T-cell (primary cell): ENCODE measurements at regions not wholly inside any gene's neighbourhood (a gene's known extent, or its start where the extent isn't known, plus 50 kb on each side); places are given as distances from the start of the nearest gene placed in this dataset.

Experiments used
- ATAC-seq, 4 experiments: fragments of 200-7000 bp in 3 of 4; fragments of 150-1000 bp in 1 of 4; cut with Tn5 transposase; replicated peaks in 1 of 4; 1 replicate in 3 of 4; 2 replicates in 1 of 4; pipeline ENCODE4 v1.10.0; 2021; ENCODE audit warnings: moderate library complexity in 3 of 4, mild to moderate bottlenecking in 2 of 4, moderate number of reproducible peaks in 1 of 4
- CTCF ChIA-PET, 2 donors: fragments of 300-600 bp; sonication (Branson Sonifier 250); formaldehyde crosslinking; loops; one replicate each; lab custom pipeline; 2022; ENCODE audit warnings: antibody characterized with exemption in 2 of 2; lab: Charles Lee
- POLR2A ChIA-PET, 2 donors: fragments of 300-600 bp; sonication (Branson Sonifier 250); formaldehyde crosslinking; loops; one replicate each; lab custom pipeline; 2022; ENCODE audit warnings: antibody characterized with exemption in 2 of 2; lab: Charles Lee
- DNase-seq, 35 experiments: peaks; one replicate each; pipeline versions ENCODE4 v3.0.0 to v3.0.0-alpha.2; 2013 to 2023
- H3K27ac ChIP-seq: one replicate; pipeline ENCODE4 v1.5.1; 2013; ENCODE audit warnings: low read length
- H3K27me3 ChIP-seq, 2 experiments: replicated peaks in 1 of 2; 1 replicate in 1 of 2; 2 replicates in 1 of 2; pipeline versions ENCODE4 v1.6.1 to v1.7.0; 2013; ENCODE audit warnings: low read length in 1 of 2, mixed read lengths in 1 of 2; ENCODE audit not compliant: control insufficient read depth in 2 of 2, insufficient read depth in 2 of 2; ENCODE audit errors: extremely low read depth in 1 of 2
- H3K36me3 ChIP-seq, 2 donors: 1 replicate in 1 of 2; 2 replicates in 1 of 2; pipeline versions ENCODE4 v1.6.1 to v1.7.0; 2013; ENCODE audit warnings: low read length in 1 of 2; ENCODE audit not compliant: control insufficient read depth in 2 of 2, insufficient read depth in 1 of 2; ENCODE audit errors: extremely low read depth in 1 of 2
- H3K4me1 ChIP-seq, 2 experiments: 1 replicate in 1 of 2; 2 replicates in 1 of 2; pipeline versions ENCODE4 v1.6.1 to v1.7.0; 2013; ENCODE audit warnings: low read length in 2 of 2, mixed read lengths in 1 of 2; ENCODE audit not compliant: insufficient read depth in 2 of 2, control insufficient read depth in 1 of 2; ENCODE audit errors: extremely low read depth in 1 of 2
- H3K4me3 ChIP-seq, 2 donors: 1 replicate in 1 of 2; 2 replicates in 1 of 2; pipeline versions ENCODE4 v1.5.1 to v1.7.0; 2013; ENCODE audit warnings: mild to moderate bottlenecking in 2 of 2, low read length in 1 of 2, moderate library complexity in 1 of 2; ENCODE audit not compliant: control insufficient read depth in 1 of 2; ENCODE audit errors: extremely low read depth in 1 of 2
- H3K9me3 ChIP-seq: 2 replicates; pipeline ENCODE4 v1.7.0; 2013
- H3K27ac Mint-ChIP-seq, 2 donors: one replicate each; pipeline ENCODE4 v1.8.0; 2020 to 2021; ENCODE audit warnings: mild to moderate bottlenecking in 2 of 2, mixed read lengths in 2 of 2
- H3K27me3 Mint-ChIP-seq, 2 donors: one replicate each; pipeline ENCODE4 v1.8.0; 2021 to 2022; ENCODE audit warnings: mixed read lengths in 2 of 2
- H3K36me3 Mint-ChIP-seq: one replicate; pipeline ENCODE4 v1.8.0; 2021; ENCODE audit warnings: mixed read lengths
- H3K4me1 Mint-ChIP-seq, 3 donors: one replicate each; pipeline ENCODE4 v1.8.0; 2020 to 2022; ENCODE audit warnings: mixed read lengths in 3 of 3, mild to moderate bottlenecking in 1 of 3
- H3K4me3 Mint-ChIP-seq, 3 donors: one replicate each; pipeline ENCODE4 v1.8.0; 2020 to 2022; ENCODE audit warnings: mild to moderate bottlenecking in 3 of 3, mixed read lengths in 3 of 3, moderate library complexity in 3 of 3
- H3K9me3 Mint-ChIP-seq, 3 donors: one replicate each; pipeline ENCODE4 v1.8.0; 2020 to 2022; ENCODE audit warnings: mixed read lengths in 3 of 3
- WGBS: methylation state at CpG from one replicate; pipeline ENCODE4 v1.1.5; 2013; ENCODE audit warnings: missing lambda C conversion rate; ENCODE audit not compliant: insufficient coverage; 5-methylcytosine and 5-hydroxymethylcytosine counted together

DNA sequence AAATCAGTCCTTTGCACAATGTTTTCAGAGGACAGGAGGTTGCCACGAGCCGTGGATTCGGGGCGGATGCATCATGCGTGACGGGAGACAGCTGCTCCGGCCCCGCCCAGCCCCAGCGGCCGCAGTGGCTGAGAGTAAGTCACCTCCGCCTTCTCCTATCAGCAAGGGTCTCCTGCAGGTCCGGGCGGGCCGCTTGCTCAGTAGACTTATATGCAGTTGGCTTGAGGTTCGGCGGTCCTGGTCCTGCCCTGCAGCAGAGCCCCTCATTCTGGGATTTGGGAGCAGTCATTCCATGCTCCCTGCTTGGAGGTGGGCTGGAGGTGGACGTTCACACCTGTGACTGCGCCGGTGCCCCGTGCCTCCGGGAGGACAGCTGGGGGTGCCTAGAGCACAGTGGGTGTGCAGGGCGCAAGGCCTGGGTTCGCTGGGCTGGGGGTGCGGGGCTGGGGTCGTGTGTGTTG lies 86.3 kb upstream of the ADRA2C start:
- Histone ChIP-seq H3K9me3 (no peaks in the 10 kb centered on the region), H3K27ac (no peak overlapping the region), H3K36me3 (no peaks in the 10 kb centered on the region), H3K4me1 (no peaks in the 10 kb centered on the region), H3K27me3 (peaks cover 0 to 44% of the 10 kb centered on the region in 2 experiments), H3K4me3 (no peak overlapping the region)
- ChIA-PET CTCF (no interaction called here), POLR2A (no interaction called here)
- H3K27ac Mint-ChIP-seq = no peak overlapping the region
- DNase-seq (no peak), ATAC-seq (no peak)
- H3K4me1 Mint-ChIP-seq = no peaks in the 10 kb centered on the region
- H3K27me3 Mint-ChIP-seq = peaks cover 5 to 18% of the 10 kb centered on the region in 2 donors
- WGBS = 81% methylated on average over 17 of the region's 25 CpGs
- no peaks in the 10 kb centered on the region for H3K36me3 Mint-ChIP-seq
- H3K9me3 Mint-ChIP-seq = no peaks in the 10 kb centered on the region
- H3K4me3 Mint-ChIP-seq = no peak overlapping the region

DNA sequence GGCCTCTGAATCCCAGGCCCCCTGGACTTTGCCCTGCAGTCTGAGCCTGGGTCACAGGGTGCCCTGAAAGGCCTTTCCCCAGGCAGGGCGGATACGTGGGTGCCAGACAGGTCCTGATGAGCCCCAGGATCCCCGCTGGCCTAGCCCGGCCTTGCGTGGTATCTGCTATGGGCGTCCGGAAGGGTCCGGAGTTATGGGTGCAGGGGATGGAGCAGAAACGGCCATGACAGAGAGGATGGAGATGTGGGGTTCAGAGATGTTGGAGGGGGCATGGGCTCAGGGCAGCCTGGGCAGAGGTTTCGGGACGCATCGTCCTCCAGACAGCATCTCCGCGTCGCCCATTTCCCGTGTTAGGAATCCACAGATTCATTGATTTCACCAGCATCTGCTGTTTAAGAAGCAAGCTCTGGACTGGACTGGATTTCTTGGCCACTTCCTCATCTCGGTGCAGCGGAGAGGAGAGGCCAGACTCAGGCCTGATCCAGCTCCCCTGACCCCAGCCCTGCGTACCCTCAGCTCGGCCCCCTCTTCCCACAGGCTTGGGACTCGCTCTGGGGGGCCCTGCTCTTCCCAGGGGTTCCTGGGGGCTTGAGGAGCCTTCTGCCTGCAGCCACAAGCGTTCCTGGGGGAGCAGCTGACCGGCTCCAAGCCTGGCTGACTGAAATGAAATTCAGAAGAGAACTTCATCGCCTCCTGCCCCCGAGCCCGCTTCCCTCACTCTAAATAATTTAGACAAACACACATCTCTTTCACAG lies 86.9 kb upstream of the ADRA2C start:
- ATAC-seq = no peak
- Histone ChIP-seq H3K27ac (no peak overlapping the region), H3K9me3 (no peaks in the 10 kb centered on the region), H3K4me1 (no peaks in the 10 kb centered on the region), H3K27me3 (peaks cover 0 to 42% of the 10 kb centered on the region in 2 experiments), H3K4me3 (no peak overlapping the region), H3K36me3 (no peaks in the 10 kb centered on the region)
- no peaks in the 10 kb centered on the region for H3K36me3 Mint-ChIP-seq
- 83% methylated on average over 24 of the region's 26 CpGs for WGBS
- H3K27ac Mint-ChIP-seq = no peak overlapping the region
- H3K27me3 Mint-ChIP-seq = peaks cover 5 to 18% of the 10 kb centered on the region in 2 donors
- ChIA-PET POLR2A (no interaction called here), CTCF (no interaction called here)
- DNase-seq = no peak
- H3K9me3 Mint-ChIP-seq = no peaks in the 10 kb centered on the region
- no peak overlapping the region for H3K4me3 Mint-ChIP-seq
- H3K4me1 Mint-ChIP-seq = no peaks in the 10 kb centered on the region

DNA sequence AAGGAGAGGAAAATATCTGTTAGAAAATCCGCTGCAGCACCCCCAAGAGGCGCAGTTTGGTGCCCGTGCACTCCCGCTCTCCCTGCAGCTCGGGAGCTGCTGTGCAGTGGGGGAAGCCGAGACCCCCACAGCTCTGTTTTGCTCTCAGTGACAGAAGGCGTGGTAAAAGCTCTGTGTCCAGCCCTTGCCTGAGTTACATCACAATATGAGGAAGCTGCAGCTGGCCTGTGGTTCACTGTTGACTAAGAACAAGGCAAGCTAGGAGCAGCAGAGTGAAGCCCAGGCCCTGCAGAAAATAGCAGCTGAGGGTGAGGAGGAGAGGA lies 88.5 kb upstream of the ADRA2C start:
- Mint-ChIP-seq H3K4me1 (no peaks in the 10 kb centered on the region), H3K4me3 (no peak overlapping the region), H3K36me3 (no peaks in the 10 kb centered on the region), H3K27me3 (peaks cover 5 to 21% of the 10 kb centered on the region in 2 donors), H3K9me3 (no peaks in the 10 kb centered on the region), H3K27ac (no peak overlapping the region)
- WGBS = 37% methylated on average over 7 of the region's 7 CpGs
- H3K36me3 ChIP-seq = no peaks in the 10 kb centered on the region
- H3K27ac ChIP-seq = no peak overlapping the region
- no peak overlapping the region for H3K4me3 ChIP-seq
- CTCF ChIA-PET = no interaction called here
- no peaks in the 10 kb centered on the region for H3K9me3 ChIP-seq
- H3K4me1 ChIP-seq = no peaks in the 10 kb centered on the region
- DNase-seq (no peak), ATAC-seq (no peak)
- peaks cover 0 to 39% of the 10 kb centered on the region in 2 experiments for H3K27me3 ChIP-seq
- POLR2A ChIA-PET = no interaction called here

DNA sequence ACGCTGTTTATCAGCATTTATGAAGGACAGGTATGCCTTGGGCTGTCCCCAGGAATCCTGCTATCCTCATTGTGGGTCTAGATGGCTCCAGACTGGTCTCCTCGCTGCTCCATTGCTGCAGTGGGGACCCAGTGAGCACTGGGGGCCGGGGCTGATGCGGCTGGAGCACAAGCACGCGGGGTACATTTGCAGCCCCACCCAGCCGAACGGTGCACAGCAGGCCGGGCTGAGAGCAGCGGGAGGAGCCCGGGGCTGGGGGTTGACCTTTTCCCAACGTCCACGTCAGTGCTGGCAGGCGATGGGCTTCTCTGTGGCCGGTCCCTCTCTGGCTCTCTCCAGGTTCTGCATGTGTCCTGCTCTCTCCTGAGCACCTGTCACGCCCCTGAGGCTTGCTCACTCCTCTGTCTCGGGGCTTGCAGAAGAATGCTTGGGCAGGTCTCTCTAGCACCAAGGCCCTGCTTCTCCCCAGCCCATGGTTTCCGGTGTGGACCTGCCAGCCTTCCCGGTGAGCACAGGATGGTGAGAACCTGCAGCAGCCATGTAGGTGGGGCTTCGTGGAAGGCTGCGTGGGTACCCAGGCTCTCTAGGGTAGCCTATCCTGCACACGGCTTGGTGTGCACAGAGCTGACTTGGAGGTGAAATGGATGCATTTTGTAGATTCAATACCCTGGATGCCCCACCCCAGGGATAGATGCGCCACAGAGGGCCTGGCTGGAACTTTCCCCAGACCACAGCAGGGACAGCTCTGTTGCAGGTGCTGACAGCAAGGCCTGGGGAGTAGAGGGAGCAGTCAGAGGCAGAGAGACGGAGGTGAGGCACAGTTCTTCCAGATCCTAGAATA lies 89.1 kb upstream of the ADRA2C start:
- Mint-ChIP-seq H3K9me3 (no peaks in the 10 kb centered on the region), H3K4me3 (no peak overlapping the region), H3K4me1 (no peaks in the 10 kb centered on the region), H3K27me3 (peaks cover 5 to 26% of the 10 kb centered on the region in 2 donors), H3K36me3 (no peaks in the 10 kb centered on the region), H3K27ac (no peak overlapping the region)
- DNase-seq (no peak), ATAC-seq (no peak)
- WGBS = 78% methylated on average over 22 of the region's 24 CpGs
- H3K4me3 ChIP-seq = no peak overlapping the region
- ChIA-PET POLR2A (no interaction called here), CTCF (no interaction called here)
- H3K36me3 ChIP-seq = no peaks in the 10 kb centered on the region
- no peaks in the 10 kb centered on the region for H3K4me1 ChIP-seq
- H3K27me3 ChIP-seq = peaks cover 0 to 39% of the 10 kb centered on the region in 2 experiments
- H3K9me3 ChIP-seq = no peaks in the 10 kb centered on the region
- H3K27ac ChIP-seq = no peak overlapping the region

DNA sequence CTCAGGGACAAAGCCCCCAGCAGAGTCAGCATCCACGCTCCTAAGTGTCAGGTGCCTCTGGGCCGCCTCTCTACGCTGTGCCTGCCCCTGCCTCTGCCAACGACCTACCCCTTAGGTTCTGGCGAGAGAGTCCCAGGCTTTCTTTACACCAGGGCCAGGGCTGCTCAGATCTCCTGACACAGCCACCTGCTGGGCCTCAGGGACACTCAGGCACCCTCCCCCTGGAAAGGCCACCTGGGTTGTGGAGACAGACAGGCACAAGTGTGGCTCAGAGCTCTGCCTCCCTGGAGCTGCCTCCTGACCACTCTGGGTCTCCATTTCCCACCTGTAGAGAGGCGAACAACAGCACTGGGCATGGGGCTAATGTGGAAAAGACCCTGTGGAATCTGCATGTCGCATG lies 90.0 kb upstream of the ADRA2C start:
- H3K9me3 Mint-ChIP-seq = no peaks in the 10 kb centered on the region
- CTCF ChIA-PET = no interaction called here
- no peaks in the 10 kb centered on the region for H3K4me1 Mint-ChIP-seq
- 84% methylated on average over 7 of the region's 7 CpGs for WGBS
- POLR2A ChIA-PET = no interaction called here
- H3K27ac Mint-ChIP-seq = no peak overlapping the region
- Histone ChIP-seq H3K9me3 (no peaks in the 10 kb centered on the region), H3K4me1 (no peaks in the 10 kb centered on the region), H3K27ac (no peak overlapping the region), H3K36me3 (no peaks in the 10 kb centered on the region), H3K27me3 (peaks cover 0 to 40% of the 10 kb centered on the region in 2 experiments), H3K4me3 (no peak overlapping the region)
- peaks cover 5 to 25% of the 10 kb centered on the region in 2 donors for H3K27me3 Mint-ChIP-seq
- DNase-seq (no peak), ATAC-seq (no peak)
- H3K36me3 Mint-ChIP-seq = no peaks in the 10 kb centered on the region
- no peak overlapping the region for H3K4me3 Mint-ChIP-seq

DNA sequence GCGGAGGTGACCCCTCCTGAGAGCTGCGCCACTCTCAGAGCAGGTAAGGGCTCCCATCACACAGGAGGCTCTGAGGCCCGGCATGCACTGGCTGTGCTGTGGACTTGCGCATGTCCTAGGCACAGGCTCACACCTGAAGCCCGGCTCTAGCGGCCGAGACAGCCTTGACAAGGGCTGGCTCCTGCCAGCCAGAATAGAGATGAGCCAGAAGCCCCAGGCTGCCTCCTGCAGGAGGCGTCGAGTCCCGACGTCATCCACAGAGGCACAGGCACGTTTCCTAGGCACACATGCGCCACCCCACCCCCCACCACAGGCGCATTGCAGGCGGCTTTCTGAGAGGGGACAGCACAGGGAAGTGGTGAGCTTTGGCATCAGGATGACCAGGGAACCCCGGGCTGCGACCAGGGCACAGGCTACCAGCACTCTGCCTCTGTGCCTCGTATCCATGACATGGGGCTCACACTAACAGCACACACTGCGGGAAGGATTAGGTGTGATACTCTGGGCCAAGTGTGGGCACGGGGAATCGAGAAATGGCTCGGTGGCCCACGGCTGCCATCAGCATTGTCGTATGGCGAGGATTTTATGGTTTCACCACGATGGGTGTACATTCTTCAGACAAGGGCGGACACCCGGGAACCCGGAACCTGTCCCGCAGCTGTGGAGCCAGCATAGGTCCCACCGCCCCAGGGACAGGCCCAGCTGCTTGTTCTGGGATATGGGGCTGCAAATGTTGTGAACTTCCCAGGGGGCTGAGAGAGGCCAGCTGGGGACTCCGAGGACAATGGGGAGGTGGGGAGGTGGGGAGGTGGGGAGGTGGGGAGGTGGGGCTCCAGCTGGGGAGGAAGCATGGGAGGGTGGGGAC lies 90.7 kb upstream of the ADRA2C start:
- Histone ChIP-seq H3K4me1 (no peaks in the 10 kb centered on the region), H3K4me3 (no peak overlapping the region), H3K27me3 (peaks cover 0 to 44% of the 10 kb centered on the region in 2 experiments), H3K36me3 (no peaks in the 10 kb centered on the region), H3K9me3 (no peaks in the 10 kb centered on the region), H3K27ac (no peak overlapping the region)
- ChIA-PET POLR2A (no interaction called here), CTCF (no interaction called here)
- Mint-ChIP-seq H3K4me3 (no peak overlapping the region), H3K27ac (no peak overlapping the region), H3K36me3 (no peaks in the 10 kb centered on the region), H3K27me3 (peaks cover 0 to 25% of the 10 kb centered on the region in 2 donors), H3K4me1 (no peaks in the 10 kb centered on the region), H3K9me3 (no peaks in the 10 kb centered on the region)
- WGBS = 74% methylated on average over 25 of the region's 32 CpGs
- ATAC-seq (no peak), DNase-seq (no peak)
